ENCODE measurements at regions not wholly inside any gene's neighbourhood (a gene's known extent, or its start where the extent isn't known, plus 50 kb on each side); places are given as distances from the start of the nearest gene placed in this dataset.

GRCh38 chr2:239886781-239887180 lies 138.4 kb downstream of the NDUFA10 start:
- Histone ChIP-seq H3K4me1 (no peaks in the 10 kb centered on the region), H3K9me3 (peaks cover 3% of the 10 kb centered on the region; the same call in 1 of the 2 replicates), H3K27me3 (no peaks in the 10 kb centered on the region), H3K4me3 (ENCODE audit: low read depth, low read length) (no peak overlapping the region), H3K36me3 (no peaks in the 10 kb centered on the region)
- no peak for TF ChIP-seq CTCF (IDR thresholded peaks at IDR 0.05; ENCODE audit: low read depth, low read length)
- no peak for DNase-seq

GRCh38 chr2:239884875-239885274 lies 140.3 kb downstream of the NDUFA10 start:
- no peaks in the 10 kb centered on the region for H3K27me3 ChIP-seq
- H3K4me1 ChIP-seq: no peaks in the 10 kb centered on the region
- no peak for TF ChIP-seq CTCF (IDR thresholded peaks at IDR 0.05; ENCODE audit: low read depth, low read length)
- H3K4me3 ChIP-seq (ENCODE audit: low read depth, low read length): no peak overlapping the region
- no peak for DNase-seq
- no peaks in the 10 kb centered on the region for H3K36me3 ChIP-seq
- peaks cover 3% of the 10 kb centered on the region; the same call in 1 of the 2 replicates for H3K9me3 ChIP-seq

GRCh38 chr2:239884051-239884405 lies 141.1 kb downstream of the NDUFA10 start:
- peaks cover 3% of the 10 kb centered on the region; the same call in 1 of the 2 replicates for H3K9me3 ChIP-seq
- H3K4me1 ChIP-seq: no peaks in the 10 kb centered on the region
- H3K4me3 ChIP-seq (ENCODE audit: low read depth, low read length): no peak overlapping the region
- H3K27me3 ChIP-seq: no peaks in the 10 kb centered on the region
- no peaks in the 10 kb centered on the region for H3K36me3 ChIP-seq
- no peak for TF ChIP-seq CTCF (IDR thresholded peaks at IDR 0.05; ENCODE audit: low read depth, low read length)
- DNase-seq: no peak

GRCh38 chr2:239883326-239884050 lies 141.7 kb downstream of the NDUFA10 start:
- Histone ChIP-seq H3K36me3 (no peaks in the 10 kb centered on the region), H3K27me3 (no peaks in the 10 kb centered on the region), H3K4me3 (ENCODE audit: low read depth, low read length) (no peak overlapping the region), H3K9me3 (peaks cover 3% of the 10 kb centered on the region; the same call in 1 of the 2 replicates), H3K4me1 (no peaks in the 10 kb centered on the region)
- TF ChIP-seq CTCF (IDR thresholded peaks at IDR 0.05; ENCODE audit: low read depth, low read length): no peak
- no peak for DNase-seq

- Histone ChIP-seq H3K36me3 (no peaks in the 10 kb centered on the region), H3K9me3 (peaks cover 3% of the 10 kb centered on the region; the same call in 1 of the 2 replicates), H3K27me3 (no peaks in the 10 kb centered on the region; the same call in 1 of the 2 replicates), H3K4me3 (ENCODE audit: low read depth, low read length) (no peak overlapping the region), H3K4me1 (no peaks in the 10 kb centered on the region)
- no peak for DNase-seq
- TF ChIP-seq CTCF (IDR thresholded peaks at IDR 0.05; ENCODE audit: low read depth, low read length): no peak
Measured at GRCh38 chr2:239882781-239883180, 142.4 kb downstream of the NDUFA10 start.

- peak; percentile 36 for DNase-seq
Measured at GRCh38 chr2:239882331-239882732, 142.8 kb downstream of the NDUFA10 start.

More at GRCh38 chr2:239882331-239882732, 142.8 kb downstream of the NDUFA10 start:
- TF ChIP-seq CTCF (IDR thresholded peaks at IDR 0.05; ENCODE audit: low read depth, low read length): peak; percentile 62
- Histone ChIP-seq H3K9me3 (peaks cover 3% of the 10 kb centered on the region; the same call in 1 of the 2 replicates), H3K36me3 (no peaks in the 10 kb centered on the region), H3K4me1 (no peaks in the 10 kb centered on the region), H3K4me3 (ENCODE audit: low read depth, low read length) (no peak overlapping the region), H3K27me3 (no peaks in the 10 kb centered on the region; the same call in 1 of the 2 replicates)
